SW480 (cell line): ENCODE measurements at regions not wholly inside any gene's neighbourhood (a gene's known extent, or its start where the extent isn't known, plus 50 kb on each side); places are given as distances from the start of the nearest gene placed in this dataset.
"Not testable (repeated sequence)": the region's sequence is repeated elsewhere in the genome, so short reads cannot be mapped to it uniquely, and the experiment has no call there.

Experiments
- DNase-seq: peaks from one replicate; pipeline ENCODE4 v3.0.0-alpha.2; 2016; ENCODE audit warnings: low spot score

DNA sequence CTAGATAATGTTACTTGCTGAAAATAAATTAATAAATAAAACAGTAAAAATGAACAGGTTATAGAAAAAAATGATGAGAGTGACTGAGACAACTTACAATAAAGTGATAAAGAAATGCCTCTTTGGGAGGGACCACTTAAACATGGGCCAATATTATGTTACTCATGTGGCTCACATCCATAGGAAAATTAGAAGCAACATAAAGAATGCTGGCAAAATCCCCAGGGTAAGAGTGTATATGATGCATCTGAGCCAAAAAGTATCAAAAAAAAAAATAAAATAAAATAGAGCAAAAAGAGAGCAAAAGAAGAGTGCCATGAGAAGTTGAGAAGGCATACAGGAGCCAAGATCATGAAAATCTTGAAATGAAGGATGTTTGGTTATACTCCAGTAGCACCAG lies 818.0 kb downstream of the LTN1 start:
- no peak for DNase-seq

DNA sequence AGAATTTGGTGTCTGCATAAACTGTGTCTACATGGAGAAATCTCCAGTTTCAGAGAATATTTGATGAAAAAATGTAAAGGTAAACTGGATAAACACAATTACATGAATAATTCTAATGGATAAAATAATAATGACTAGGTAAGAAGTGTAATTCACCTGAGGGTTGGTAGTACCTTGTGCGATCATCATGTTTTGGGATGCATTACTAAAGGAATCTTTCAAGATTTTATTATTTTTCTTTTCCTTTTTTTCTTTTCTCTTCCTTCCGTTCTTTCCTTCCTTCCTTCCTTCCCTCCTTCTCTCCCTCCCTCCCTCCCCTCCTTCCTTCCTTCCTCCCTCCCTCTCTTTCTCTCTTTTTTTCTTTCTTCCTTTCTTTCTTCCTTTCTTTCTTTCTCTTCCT lies 818.7 kb downstream of the LTN1 start:
- DNase-seq = no peak

DNA sequence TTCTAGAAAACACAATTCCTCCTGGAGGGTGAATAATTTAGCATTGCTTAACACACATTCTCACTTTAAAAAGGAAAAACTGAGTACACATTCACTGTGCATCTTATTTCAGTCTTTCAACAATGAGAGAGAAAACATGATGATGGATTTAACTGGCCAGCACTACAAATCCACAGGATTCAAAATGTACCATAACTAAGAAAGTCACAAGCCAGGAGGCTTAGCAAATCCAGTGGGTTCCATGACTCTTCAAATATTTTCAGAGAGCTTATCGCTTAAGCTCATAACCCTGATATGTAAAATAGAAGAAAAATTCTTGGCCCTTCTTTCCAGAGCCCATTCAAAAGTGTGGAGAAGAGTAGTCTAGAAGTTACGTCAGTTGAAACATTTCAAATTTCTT lies 820.3 kb downstream of the LTN1 start:
- DNase-seq = no peak

DNA sequence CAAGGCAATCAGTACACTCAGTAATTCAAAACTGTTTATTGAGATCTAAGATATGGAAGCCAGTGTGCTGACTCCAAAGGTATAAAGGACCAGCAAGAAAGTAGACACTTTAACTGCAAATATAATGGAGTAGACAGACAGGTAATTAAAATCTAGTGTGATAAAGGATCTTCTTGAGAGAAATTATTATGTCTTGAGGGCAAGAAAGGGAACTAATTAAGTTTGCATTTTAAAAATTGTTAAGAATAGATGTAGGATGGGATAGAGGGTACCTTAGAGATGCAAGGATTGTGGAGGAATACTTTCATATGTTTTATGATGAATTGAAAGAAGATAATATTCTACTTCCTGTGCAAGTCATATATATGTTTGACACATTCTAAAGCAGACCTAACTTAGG lies 825.3 kb downstream of the LTN1 start:
- DNase-seq = no peak

DNA sequence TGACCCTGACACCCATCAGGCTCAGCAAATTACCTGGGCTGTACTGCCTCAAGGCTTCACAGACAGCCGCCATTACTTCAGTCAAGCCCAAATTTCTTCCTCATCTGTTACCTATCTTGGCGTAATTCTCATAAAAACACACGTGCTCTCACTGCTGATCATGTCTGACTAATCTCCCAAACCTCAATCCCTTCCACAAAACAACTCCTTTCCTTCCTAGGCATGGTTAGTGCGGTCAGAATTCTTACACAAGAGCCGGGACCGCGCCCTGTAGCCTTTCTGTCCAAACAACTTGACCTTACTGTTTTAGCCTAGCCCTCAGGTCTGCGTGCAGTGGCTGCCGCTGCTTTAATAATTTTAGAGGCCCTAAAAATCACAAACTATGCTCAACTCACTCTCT lies 828.2 kb downstream of the LTN1 start:
- DNase-seq = not testable (repeated sequence)

DNA sequence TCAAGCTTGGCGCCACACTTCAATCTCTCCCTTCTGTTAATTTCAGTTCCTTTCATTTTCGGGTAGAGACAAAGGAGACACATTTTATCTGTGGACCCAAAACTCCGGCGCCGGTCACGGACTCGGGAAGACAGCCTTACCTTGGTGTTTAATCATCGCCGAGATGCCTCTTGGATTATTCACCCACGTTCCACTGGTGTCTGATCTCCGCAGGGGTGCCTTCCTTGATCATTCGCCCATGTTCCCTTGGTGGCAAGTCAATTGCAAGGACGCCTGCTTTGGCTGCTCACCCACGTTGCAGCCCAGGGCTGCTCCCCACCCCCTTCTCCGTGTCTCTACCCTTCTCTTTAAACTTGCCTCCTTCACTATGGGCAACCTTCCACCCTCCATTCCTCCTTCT lies 830.6 kb downstream of the LTN1 start:
- DNase-seq = not testable (repeated sequence)

DNA sequence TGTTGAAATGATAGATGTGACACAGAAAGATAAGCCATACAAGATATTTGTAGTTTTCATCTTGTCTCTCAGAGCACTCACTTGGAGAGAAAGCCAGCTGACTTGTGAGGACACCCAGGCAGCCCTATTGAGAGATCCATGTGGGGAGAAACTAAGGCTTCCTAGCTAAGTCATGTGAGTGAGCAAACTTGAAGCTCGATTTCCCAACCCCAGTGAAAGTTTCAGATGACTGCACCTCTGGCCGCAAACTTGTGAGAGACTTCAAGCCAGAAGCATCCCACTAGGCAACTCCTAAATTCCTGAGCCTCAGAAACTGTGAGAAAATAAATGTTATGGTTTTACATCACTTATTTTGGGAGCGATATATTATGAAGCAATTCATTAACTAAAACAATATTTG lies 832.3 kb downstream of the LTN1 start:
- no peak for DNase-seq

DNA sequence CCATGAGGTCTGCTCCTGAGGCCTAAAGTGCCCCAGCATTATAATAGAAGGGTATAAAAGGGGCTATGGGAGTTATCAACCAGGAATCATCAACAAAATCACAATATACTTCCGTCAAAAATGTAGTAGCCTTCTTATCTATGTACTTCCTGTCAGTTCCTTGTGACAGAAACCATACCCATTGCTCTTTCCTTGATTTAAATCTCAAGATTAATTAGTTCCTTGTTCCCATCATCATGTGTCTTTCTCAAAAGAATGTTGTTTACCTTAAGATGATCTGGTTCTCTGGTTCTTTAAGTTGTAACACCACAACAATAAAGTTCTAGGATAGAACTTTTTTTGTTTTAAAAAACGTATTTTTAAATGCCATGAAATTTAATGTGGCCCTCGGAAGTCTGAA lies 833.3 kb downstream of the LTN1 start:
- DNase-seq = no peak

DNA sequence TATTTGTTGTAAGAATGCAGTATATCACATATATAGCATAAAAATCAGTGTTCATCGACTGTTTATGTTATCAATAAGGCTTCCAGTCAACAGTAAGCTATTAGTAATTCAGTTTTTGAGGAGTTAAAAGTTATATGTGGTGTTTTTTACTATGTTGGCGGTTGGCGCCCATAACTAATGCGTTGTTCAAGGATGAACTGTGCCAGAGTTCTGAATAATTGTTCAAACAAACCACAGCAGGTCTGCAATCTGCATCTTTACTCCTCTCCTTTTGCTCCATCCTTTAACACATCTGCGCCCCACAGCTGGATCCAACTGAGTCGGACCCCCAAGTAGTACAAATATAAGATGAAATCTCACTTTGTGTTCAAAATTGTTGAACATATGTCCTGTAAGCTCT lies 836.1 kb downstream of the LTN1 start:
- no peak for DNase-seq

DNA sequence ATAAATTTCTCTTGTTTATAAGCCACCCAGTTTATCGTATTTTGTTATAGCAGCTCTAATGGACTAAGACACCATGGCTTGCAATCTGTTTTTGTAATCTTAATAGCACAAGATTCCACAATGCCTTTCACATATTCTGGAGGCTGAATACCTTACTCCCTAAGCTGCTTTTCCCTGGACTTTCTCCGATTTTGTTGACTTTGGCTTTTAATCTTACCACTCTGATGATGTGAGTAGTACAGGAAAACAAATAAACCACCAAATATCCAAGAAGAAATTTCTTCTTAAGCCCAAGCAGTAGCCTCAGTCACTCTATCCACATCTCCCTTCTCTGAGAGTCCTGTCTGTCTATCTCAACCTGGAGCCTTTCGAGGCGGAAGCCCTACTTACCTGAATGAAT lies 838.6 kb downstream of the LTN1 start:
- DNase-seq = no peak

DNA sequence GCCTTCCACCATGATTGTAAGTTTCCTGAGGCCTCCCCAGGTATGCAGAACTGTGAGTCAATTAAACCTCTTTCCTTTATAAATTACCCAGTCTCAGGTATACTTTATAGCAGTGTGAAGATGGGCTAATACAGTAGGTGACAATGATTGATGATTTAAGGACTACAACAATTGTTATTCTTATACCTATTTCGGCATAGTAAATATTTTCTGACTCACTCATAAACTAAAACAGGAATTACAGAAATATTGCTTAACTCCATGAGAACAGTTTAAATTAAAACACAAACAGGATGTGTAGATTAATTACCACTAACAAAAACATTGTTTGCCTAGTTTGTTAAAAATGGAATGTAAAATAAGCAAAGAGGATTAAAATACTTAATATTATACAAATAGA lies 839.9 kb downstream of the LTN1 start:
- no peak for DNase-seq

DNA sequence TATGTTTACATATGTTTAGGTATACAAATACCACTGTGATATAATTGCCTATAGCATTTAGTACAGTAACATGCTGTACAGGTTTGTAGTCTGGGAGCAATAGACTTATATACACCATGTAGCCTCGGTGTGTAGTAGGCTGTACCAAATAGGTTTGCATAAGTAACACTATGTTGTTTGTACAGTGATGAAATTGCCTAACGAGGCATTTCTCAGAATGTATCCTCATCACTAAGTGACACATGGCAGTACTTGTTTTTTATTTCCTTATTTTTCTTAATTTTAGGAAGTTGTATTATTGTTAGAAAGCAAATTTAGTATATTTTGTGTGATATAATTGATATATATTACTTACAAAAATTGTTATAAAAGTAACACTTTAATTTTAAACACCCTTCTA lies 840.9 kb downstream of the LTN1 start:
- DNase-seq = no peak

DNA sequence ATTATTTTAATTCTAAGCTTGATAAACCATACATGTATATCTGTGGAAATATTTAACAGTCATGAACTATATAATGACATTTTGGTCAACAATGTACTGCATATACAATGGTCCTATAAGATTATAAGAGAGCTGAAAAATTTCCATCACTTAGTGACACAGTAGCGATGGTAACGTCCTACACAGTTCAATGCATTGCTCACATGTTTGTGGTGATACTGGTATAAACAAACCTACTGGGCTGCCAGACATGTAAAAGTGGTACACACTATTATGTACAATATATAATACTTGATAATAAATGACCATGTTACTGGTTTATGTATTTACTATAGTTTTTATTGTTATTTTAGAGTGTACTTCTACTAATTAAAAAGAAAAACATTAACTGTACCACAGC lies 841.9 kb downstream of the LTN1 start:
- DNase-seq = no peak

DNA sequence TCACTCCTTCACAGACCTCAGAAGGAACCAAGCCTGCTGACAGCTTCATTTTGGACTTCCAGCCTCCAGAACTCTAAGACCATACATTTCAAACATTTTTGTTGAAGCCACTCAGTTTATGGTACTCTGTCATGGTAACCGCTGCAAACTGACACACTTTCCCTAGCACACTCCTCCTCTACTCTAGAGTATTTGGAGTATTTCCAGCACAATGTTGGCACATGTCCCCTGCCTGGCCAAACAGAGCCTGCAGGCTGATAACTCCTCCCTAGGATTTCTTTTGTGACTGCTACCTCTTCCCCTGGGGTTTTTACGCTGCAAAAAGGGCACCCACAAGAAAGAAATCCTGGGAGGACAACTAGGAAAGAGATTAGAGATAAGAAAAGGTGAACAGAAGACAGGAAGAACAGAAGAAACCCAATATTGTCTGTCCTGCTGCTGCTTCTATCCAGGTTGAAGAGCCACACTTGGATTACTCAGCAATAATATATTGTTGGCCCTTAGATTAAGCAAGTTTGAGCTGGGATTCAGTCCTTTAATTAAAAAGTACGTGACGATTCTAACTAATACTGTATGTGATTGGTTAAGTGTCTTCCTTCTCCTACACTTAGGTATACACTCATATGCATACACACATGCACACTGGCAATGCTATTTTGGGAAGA lies 844.1 kb downstream of the LTN1 start:
- DNase-seq = no peak

DNA sequence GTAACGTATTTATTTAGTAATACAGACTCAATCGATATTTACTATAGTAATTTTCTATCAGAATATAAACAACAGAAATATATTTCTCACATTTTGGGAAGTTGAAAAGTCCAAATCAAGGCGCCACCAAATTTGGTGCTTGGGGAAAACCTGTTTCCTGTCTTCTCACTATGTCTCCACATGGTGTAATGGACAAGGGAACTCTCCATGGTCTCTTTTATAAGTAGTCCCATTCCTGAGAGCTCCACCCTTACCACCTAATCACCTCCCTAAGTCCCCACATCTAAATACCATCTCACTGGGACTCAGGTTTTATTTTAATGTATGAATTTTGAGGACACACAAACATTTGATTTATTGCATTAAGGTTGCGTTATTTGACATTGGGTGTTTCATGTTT lies 848.0 kb downstream of the LTN1 start:
- DNase-seq = no peak

DNA sequence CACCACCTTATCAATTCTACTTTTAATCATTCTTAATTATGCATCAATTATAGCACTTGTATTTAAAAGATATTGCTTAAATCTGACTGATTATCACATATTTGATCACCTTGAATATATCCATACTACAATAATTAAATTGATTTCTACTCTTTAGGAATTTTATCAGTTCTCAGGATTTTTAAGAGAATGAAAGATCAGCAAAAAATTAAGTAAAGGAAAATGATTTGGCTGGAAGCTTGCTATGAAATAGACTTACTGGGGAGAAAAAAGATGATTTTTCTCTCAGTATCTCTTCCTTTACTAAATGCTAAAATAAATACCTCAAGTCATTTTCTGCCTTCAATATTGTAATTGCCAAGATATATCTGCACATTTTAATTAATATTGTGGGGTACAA lies 848.6 kb downstream of the LTN1 start:
- DNase-seq = no peak

DNA sequence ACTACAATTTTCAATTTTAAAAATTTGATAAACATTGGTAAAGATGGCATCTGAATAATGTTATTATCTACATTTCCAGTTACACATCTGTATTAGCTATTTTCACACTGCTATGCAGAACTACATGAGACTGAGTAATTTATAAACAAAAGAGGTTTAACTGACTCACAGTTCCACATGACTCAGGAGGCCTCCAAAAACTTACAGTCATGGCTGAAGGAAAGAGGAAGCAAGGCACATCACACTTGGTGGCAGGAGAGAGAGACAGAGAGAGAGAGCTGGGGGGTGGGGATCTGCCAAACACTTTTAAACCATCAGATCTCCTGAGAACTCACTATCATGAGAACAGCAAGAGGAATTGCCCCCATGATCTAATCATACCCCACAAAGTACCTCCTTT lies 850.0 kb downstream of the LTN1 start:
- no peak for DNase-seq

DNA sequence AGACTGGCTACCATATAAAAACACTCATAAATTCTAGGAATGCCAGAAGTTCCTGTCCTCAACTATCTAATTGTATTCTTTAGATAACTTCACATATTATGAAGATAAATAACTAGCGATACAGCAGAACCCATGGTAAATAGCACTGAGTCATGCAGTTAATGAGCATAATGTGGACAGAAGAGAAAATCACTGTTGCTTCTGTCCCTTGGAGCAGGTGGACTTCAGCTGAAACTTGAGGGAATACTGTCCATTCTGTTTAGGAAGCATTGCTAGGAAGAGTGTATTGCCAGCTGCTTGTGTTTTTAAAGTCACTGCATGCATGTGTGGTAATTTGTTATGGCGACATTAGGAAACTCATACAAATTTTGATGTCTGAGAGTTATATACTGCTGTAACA lies 854.4 kb downstream of the LTN1 start:
- no peak for DNase-seq

DNA sequence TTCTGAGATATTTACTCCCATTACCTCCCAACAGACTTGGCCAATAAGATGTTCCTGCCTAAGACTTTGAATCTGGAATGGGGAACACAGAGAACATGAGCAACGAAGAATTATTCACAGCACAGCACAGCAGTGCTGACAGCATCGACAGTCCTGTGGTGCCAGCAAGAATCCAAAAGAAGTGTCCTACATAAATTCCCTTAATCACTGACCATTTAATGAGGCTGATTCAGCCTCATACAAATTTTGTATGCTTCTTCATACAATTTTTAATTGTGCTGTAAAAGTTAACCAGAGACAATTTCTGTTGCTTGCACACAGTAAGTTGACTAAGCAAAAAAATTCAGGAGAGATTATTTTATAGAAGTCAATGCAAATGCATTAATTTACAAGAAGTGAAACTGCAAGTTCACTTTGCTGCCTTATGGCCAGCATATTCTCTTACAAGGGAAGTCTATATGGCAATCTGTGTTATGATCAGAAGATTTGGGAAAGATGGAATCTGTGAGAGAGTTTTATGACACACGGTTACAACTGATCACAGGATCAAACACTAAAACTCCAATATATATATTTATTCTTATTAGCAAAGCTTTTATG lies 855.9 kb downstream of the LTN1 start:
- DNase-seq = no peak

DNA sequence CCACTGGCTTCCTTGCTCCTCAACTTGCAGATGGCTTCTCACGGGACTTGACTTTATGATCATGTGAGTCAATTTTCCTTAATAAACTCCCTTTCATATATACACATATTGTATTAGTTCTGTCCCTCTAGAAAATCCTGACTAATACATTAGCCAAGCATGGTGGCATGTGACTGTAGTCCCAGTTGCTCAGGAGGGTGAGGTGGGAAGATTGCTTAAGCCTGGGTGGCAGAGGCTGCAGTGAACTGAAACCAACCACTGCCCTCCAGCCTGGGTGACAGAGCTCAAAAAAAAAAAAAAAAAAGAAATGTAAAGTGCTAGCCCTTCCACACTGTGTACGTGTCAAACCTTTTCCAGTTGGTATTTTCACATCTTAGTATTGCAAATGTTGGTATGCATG lies 857.0 kb downstream of the LTN1 start:
- DNase-seq = no peak

DNA sequence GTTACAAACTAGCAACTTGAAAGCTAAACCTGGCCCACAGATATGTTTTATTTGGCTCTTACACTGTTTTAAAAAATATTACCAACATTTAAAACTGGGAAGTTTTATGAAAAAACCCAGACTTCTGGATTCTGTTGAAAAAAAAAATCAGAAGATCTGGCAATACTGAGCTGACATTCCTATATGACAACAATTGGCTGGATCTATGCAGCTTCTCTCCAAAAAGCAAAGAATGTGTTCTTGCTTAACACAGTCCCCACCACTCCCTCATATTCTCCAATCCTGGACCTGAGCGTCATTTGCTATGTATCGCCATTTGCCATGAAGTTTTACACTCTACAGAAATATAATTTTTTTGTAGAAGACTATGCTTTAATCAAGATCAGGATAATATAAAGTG lies 859.6 kb downstream of the LTN1 start:
- DNase-seq = no peak

DNA sequence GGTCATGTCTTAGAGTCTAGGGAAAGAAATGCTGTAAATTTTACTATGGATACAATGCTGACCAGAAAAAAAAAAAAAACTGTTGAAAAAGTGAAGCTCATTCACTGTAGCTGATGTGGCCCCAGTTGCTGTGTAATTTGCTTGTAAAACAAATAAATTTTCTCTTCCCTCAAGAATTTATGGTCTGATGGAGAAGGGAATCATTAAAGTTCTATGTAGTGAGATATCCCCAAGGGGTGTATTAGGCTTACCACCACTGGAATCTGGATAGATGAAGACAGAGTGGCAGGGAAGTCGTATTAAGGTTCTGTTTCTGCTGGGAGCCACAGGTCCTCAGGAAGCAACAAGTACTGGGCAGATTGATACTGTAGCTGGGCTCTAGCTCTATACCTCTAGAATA lies 860.0 kb downstream of the LTN1 start:
- DNase-seq = no peak

DNA sequence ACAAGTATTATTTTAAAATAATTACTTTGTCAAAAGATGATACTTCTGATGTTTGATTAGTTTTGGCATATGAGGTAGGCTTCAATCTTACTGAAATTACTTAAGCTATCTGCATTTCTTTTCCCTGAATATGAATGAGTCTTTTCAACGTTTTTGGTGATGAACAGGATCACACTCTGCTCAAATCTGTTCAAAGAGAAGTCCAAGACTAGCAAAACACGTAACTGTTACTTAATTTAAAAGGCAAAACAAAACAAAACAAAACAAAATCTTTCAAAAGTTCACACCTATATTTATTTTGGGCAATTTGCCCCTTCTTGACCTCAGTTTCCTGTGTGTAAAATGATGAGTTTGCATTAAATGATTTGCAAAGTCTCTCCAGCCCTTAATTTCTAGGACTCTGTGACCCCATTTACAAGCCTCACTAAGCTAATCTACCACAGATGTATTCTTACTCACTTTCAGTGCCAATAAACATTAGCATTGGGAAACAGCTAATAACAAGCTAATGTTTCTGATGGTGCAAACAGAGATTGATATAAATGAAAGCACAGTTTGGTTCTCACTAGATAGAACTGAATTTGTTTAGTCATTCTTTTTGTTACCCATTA lies 865.4 kb downstream of the LTN1 start:
- no peak for DNase-seq
